ENCODE measurements at regions not wholly inside any gene's neighbourhood (a gene's known extent, or its start where the extent isn't known, plus 50 kb on each side); places are given as distances from the start of the nearest gene placed in this dataset.

GRCh38 chr20:40467067-40467466, 222.0 kb downstream of the MAFB start:
- Histone ChIP-seq H3K4me1 (ENCODE audit: insufficient read depth, low read length, poor library complexity, severe bottlenecking) (no peaks in the 10 kb centered on the region), H3K9ac (ENCODE audit: low read depth, low read length, poor library complexity, severe bottlenecking) (no peak overlapping the region), H3K9me3 (ENCODE audit: insufficient read depth, low read depth, low read length) (no peaks in the 10 kb centered on the region), H3K9me2 (replicated peaks; ENCODE audit: low read depth, low read length) (no peaks in the 10 kb centered on the region), H3K36me3 (ENCODE audit: insufficient read depth, low read length) (no peaks in the 10 kb centered on the region), H3K27me3 (ENCODE audit: insufficient read depth, low read length, poor library complexity, severe bottlenecking) (no peaks in the 10 kb centered on the region), H2AFZ (ENCODE audit: low read length) (no peak overlapping the region), H4K20me1 (ENCODE audit: insufficient read depth, low read length, poor library complexity, severe bottlenecking) (no peaks in the 10 kb centered on the region), H3K79me2 (ENCODE audit: insufficient read depth, low read length) (no peaks in the 10 kb centered on the region), H3K4me2 (ENCODE audit: low read depth, low read length, poor library complexity, severe bottlenecking) (no peak overlapping the region), H3F3A (ENCODE audit: low read depth) (no peaks in the 10 kb centered on the region), H3K4me3 (ENCODE audit: low read length, poor library complexity, severe bottlenecking) (no peak overlapping the region)
- TF ChIP-seq EZH2phosphoT487 (IDR thresholded peaks at IDR 0.05; ENCODE audit: borderline replicate concordance) = no peak
- no peak for TF ChIP-seq CTCF (conservative IDR thresholded peaks at IDR 0.05; ENCODE audit: low read length)

- H3K79me2 ChIP-seq (ENCODE audit: insufficient read depth, low read length) = no peaks in the 10 kb centered on the region
- H3F3A ChIP-seq (ENCODE audit: low read depth) = no peaks in the 10 kb centered on the region
- no peak overlapping the region for H3K4me3 ChIP-seq (ENCODE audit: low read length, poor library complexity, severe bottlenecking)
- no peaks in the 10 kb centered on the region for H3K4me1 ChIP-seq (ENCODE audit: insufficient read depth, low read length, poor library complexity, severe bottlenecking)
- no peaks in the 10 kb centered on the region for H4K20me1 ChIP-seq (ENCODE audit: insufficient read depth, low read length, poor library complexity, severe bottlenecking)
- H3K9me3 ChIP-seq (ENCODE audit: insufficient read depth, low read depth, low read length) = no peaks in the 10 kb centered on the region
- no peaks in the 10 kb centered on the region for H3K9me2 ChIP-seq (replicated peaks; ENCODE audit: low read depth, low read length)
- no peak overlapping the region for H2AFZ ChIP-seq (ENCODE audit: low read length)
- no peaks in the 10 kb centered on the region for H3K36me3 ChIP-seq (ENCODE audit: insufficient read depth, low read length)
- H3K4me2 ChIP-seq (ENCODE audit: low read depth, low read length, poor library complexity, severe bottlenecking) = no peak overlapping the region
- no peak overlapping the region for H3K9ac ChIP-seq (ENCODE audit: low read depth, low read length, poor library complexity, severe bottlenecking)
- no peaks in the 10 kb centered on the region for H3K27me3 ChIP-seq (ENCODE audit: insufficient read depth, low read length, poor library complexity, severe bottlenecking)
- TF ChIP-seq EZH2phosphoT487 (IDR thresholded peaks at IDR 0.05; ENCODE audit: borderline replicate concordance) (no peak), CTCF (conservative IDR thresholded peaks at IDR 0.05; ENCODE audit: low read length) (no peak)
Measured at GRCh38 chr20:40464731-40465208, 224.3 kb downstream of the MAFB start.

- Histone ChIP-seq H3K4me3 (ENCODE audit: low read length, poor library complexity, severe bottlenecking) (no peak overlapping the region), H3K4me2 (ENCODE audit: low read depth, low read length, poor library complexity, severe bottlenecking) (no peak overlapping the region), H3K9me3 (ENCODE audit: insufficient read depth, low read depth, low read length) (no peaks in the 10 kb centered on the region), H3K9ac (ENCODE audit: low read depth, low read length, poor library complexity, severe bottlenecking) (no peak overlapping the region), H3F3A (ENCODE audit: low read depth) (no peaks in the 10 kb centered on the region), H3K27me3 (ENCODE audit: insufficient read depth, low read length, poor library complexity, severe bottlenecking) (no peaks in the 10 kb centered on the region), H3K9me2 (replicated peaks; ENCODE audit: low read depth, low read length) (no peaks in the 10 kb centered on the region), H3K79me2 (ENCODE audit: insufficient read depth, low read length) (no peaks in the 10 kb centered on the region), H3K36me3 (ENCODE audit: insufficient read depth, low read length) (no peaks in the 10 kb centered on the region), H3K4me1 (ENCODE audit: insufficient read depth, low read length, poor library complexity, severe bottlenecking) (no peaks in the 10 kb centered on the region), H4K20me1 (ENCODE audit: insufficient read depth, low read length, poor library complexity, severe bottlenecking) (no peaks in the 10 kb centered on the region), H2AFZ (ENCODE audit: low read length) (no peak overlapping the region)
- TF ChIP-seq CTCF (conservative IDR thresholded peaks at IDR 0.05; ENCODE audit: low read length) = no peak
- TF ChIP-seq EZH2phosphoT487 (IDR thresholded peaks at IDR 0.05; ENCODE audit: borderline replicate concordance) = no peak
Measured at GRCh38 chr20:40463171-40463570, 225.9 kb downstream of the MAFB start.
